Caco-2 (cell line): ENCODE measurements at regions not wholly inside any gene's neighbourhood (a gene's known extent, or its start where the extent isn't known, plus 50 kb on each side); places are given as distances from the start of the nearest gene placed in this dataset.

Experiments
- BruUV-seq: library from RNA; stranded (reverse); fragments of 400-500 nt; replicated peaks from 2 replicates; lab custom pipeline; 2021; lab: Mats Ljungman, UMichigan
- CTCF ChIA-PET: fragments of 300-600 bp; sonication (Branson Sonifier 250); formaldehyde crosslinking; loops from one replicate; lab custom pipeline; 2022; ENCODE audit warnings: antibody characterized with exemption; lab: Charles Lee
- POLR2A ChIA-PET: fragments of 300-600 bp; sonication (Branson Sonifier 250); formaldehyde crosslinking; loops from one replicate; lab custom pipeline; 2022; ENCODE audit warnings: antibody characterized with exemption; lab: Charles Lee
- DNase-seq, 2 experiments: peaks; one replicate each; pipeline versions ENCODE4 v3.0.0 to v3.0.0-alpha.2; 2020 to 2022
- H3K27me3 ChIP-seq: replicated peaks from 2 replicates; pipeline ENCODE4 v1.6.0; 2011; ENCODE audit warnings: low read length; ENCODE audit not compliant: control insufficient read depth, insufficient read depth
- H3K36me3 ChIP-seq: 2 replicates; pipeline ENCODE4 v1.5.1; 2011; ENCODE audit warnings: low read length; ENCODE audit not compliant: control insufficient read depth, insufficient read depth
- H3K4me1 ChIP-seq: fragments of 250-450 bp; sonication (Bioruptor Pico); 2 replicates; pipeline ENCODE4 v1.5.1; 2020; ENCODE audit warnings: mild to moderate bottlenecking
- H3K4me3 ChIP-seq: 2 replicates; pipeline ENCODE4 v1.5.1; 2011; ENCODE audit warnings: low read depth, mild to moderate bottlenecking, control low read depth, low read length
- H3K9me3 ChIP-seq: fragments of 250-450 bp; sonication (Bioruptor Pico); 2 replicates; pipeline ENCODE4 v1.5.1; 2020; ENCODE audit warnings: mild to moderate bottlenecking, moderate library complexity
- H3K27ac Mint-ChIP-seq: one replicate; pipeline ENCODE4 v1.8.0; 2022; ENCODE audit warnings: mixed read lengths; ENCODE audit not compliant: unreplicated experiment
- H3K27me3 Mint-ChIP-seq: one replicate; pipeline ENCODE4 v1.8.0; 2022; ENCODE audit warnings: mixed read lengths; ENCODE audit not compliant: insufficient read depth, unreplicated experiment
- H3K36me3 Mint-ChIP-seq: one replicate; pipeline ENCODE4 v1.8.0; 2022; ENCODE audit warnings: mild to moderate bottlenecking, mixed read lengths; ENCODE audit not compliant: insufficient read depth, unreplicated experiment
- H3K4me1 Mint-ChIP-seq: one replicate; pipeline ENCODE4 v1.8.0; 2022; ENCODE audit warnings: low read depth, mixed read lengths; ENCODE audit not compliant: unreplicated experiment
- H3K4me3 Mint-ChIP-seq: one replicate; pipeline ENCODE4 v1.8.0; 2022; ENCODE audit warnings: mild to moderate bottlenecking, moderate library complexity, mixed read lengths; ENCODE audit not compliant: unreplicated experiment
- H3K9me3 Mint-ChIP-seq: one replicate; pipeline ENCODE4 v1.8.0; 2022; ENCODE audit warnings: mixed read lengths; ENCODE audit not compliant: unreplicated experiment
- CTCF ChIP-seq, 2 experiments: fragments of 200-600 bp in 1 of 2; IDR thresholded peaks; 1 replicate in 1 of 2; 2 replicates in 1 of 2; pipeline versions ENCODE4 v1.5.1 to v1.8.0; 2011 to 2022; ENCODE audit warnings: antibody characterized with exemption in 1 of 2, control low read depth in 1 of 2, inconsistent platforms in 1 of 2, low read depth in 1 of 2, low read length in 1 of 2, mild to moderate bottlenecking in 1 of 2, moderate library complexity in 1 of 2; ENCODE audit not compliant: insufficient read depth in 1 of 2, severe bottlenecking in 1 of 2, unreplicated experiment in 1 of 2
- intact Hi-C: fragments of 100-400 bp; cut with micrococcal nuclease; formaldehyde crosslinking; loops from one replicate; pipeline ENCODE4 v1.10.0; 2022; ENCODE audit not compliant: unreplicated experiment

GRCh38 chr5:93107805-93108520 lies 473.1 kb downstream of the NR2F1-AS1 start:
- Mint-ChIP-seq H3K4me1 (no peaks in the 10 kb centered on the region), H3K27ac (no peak overlapping the region), H3K27me3 (no peaks in the 10 kb centered on the region), H3K36me3 (no peaks in the 10 kb centered on the region), H3K9me3 (no peaks in the 10 kb centered on the region), H3K4me3 (no peak overlapping the region)
- DNase-seq, result no peak
- H3K9me3 ChIP-seq, result no peaks in the 10 kb centered on the region
- intact Hi-C loops, result no loop called here
- H3K4me3 ChIP-seq, result no peak overlapping the region
- POLR2A ChIA-PET, result no interaction called here
- TF ChIP-seq CTCF (IDR thresholded peaks at IDR 0.05; ENCODE audit: insufficient read depth in 1 of 2, low read depth in 1 of 2, low read length in 1 of 2, severe bottlenecking in 1 of 2, unreplicated experiment in 1 of 2), result no peak
- H3K36me3 ChIP-seq, result no peaks in the 10 kb centered on the region
- H3K27me3 ChIP-seq, result no peaks in the 10 kb centered on the region
- BruUV-seq, result no TSS peak
- H3K4me1 ChIP-seq, result no peaks in the 10 kb centered on the region
- CTCF ChIA-PET, result no interaction called here

GRCh38 chr5:93107141-93107540 lies 473.9 kb downstream of the NR2F1-AS1 start:
- H3K4me3 ChIP-seq, result no peak overlapping the region
- DNase-seq, result no peak
- Mint-ChIP-seq H3K27me3 (no peaks in the 10 kb centered on the region), H3K36me3 (no peaks in the 10 kb centered on the region), H3K27ac (no peak overlapping the region), H3K9me3 (no peaks in the 10 kb centered on the region), H3K4me1 (no peaks in the 10 kb centered on the region), H3K4me3 (no peak overlapping the region)
- no peaks in the 10 kb centered on the region for H3K4me1 ChIP-seq
- TF ChIP-seq CTCF (IDR thresholded peaks at IDR 0.05; ENCODE audit: insufficient read depth in 1 of 2, low read depth in 1 of 2, low read length in 1 of 2, severe bottlenecking in 1 of 2, unreplicated experiment in 1 of 2), result no peak
- intact Hi-C loops, result no loop called here
- no peaks in the 10 kb centered on the region for H3K27me3 ChIP-seq
- no peaks in the 10 kb centered on the region for H3K36me3 ChIP-seq
- CTCF ChIA-PET, result no interaction called here
- H3K9me3 ChIP-seq, result no peaks in the 10 kb centered on the region
- no TSS peak for BruUV-seq
- POLR2A ChIA-PET, result no interaction called here

GRCh38 chr5:93101661-93102060 lies 479.4 kb downstream of the NR2F1-AS1 start:
- no peaks in the 10 kb centered on the region for H3K27me3 Mint-ChIP-seq
- BruUV-seq, result no TSS peak

More at GRCh38 chr5:93101661-93102060, 479.4 kb downstream of the NR2F1-AS1 start:
- ChIA-PET CTCF (no interaction called here), POLR2A (no interaction called here)
- no peaks in the 10 kb centered on the region for H3K9me3 Mint-ChIP-seq
- H3K27ac Mint-ChIP-seq, result no peak overlapping the region
- no peaks in the 10 kb centered on the region for H3K36me3 ChIP-seq
- peaks cover 4% of the 10 kb centered on the region; the same call in 1 of the 2 replicates for H3K4me1 ChIP-seq
- no peak overlapping the region for H3K4me3 Mint-ChIP-seq
- peaks cover 6% of the 10 kb centered on the region for H3K36me3 Mint-ChIP-seq
- no peaks in the 10 kb centered on the region for H3K27me3 ChIP-seq
- TF ChIP-seq CTCF (IDR thresholded peaks at IDR 0.05; ENCODE audit: insufficient read depth in 1 of 2, low read depth in 1 of 2, low read length in 1 of 2, severe bottlenecking in 1 of 2, unreplicated experiment in 1 of 2), result no peak
- intact Hi-C loops, result no loop called here
- no peaks in the 10 kb centered on the region for H3K9me3 ChIP-seq
- no peak overlapping the region for H3K4me3 ChIP-seq
- DNase-seq, result no peak
- H3K4me1 Mint-ChIP-seq, result no peaks in the 10 kb centered on the region
